Lung (tissue), 11 donors: ENCODE measurements at regions not wholly inside any gene's neighbourhood (a gene's known extent, or its start where the extent isn't known, plus 50 kb on each side); places are given as distances from the start of the nearest gene placed in this dataset.
"Not testable (repeated sequence)": the region's sequence is repeated elsewhere in the genome, so short reads cannot be mapped to it uniquely, and the experiment has no call there.

Source experiments
- ATAC-seq: fragments of 200-7000 bp; cut with Tn5 transposase; one replicate; pipeline ENCODE4 v1.9.1; 2020; ENCODE audit warnings: moderate number of reproducible peaks; ENCODE audit not compliant: insufficient read depth, low FRiP score
- DNase-seq, 3 donors: peaks; one replicate each; pipeline ENCODE4 v3.0.0-alpha.2; 2013 to 2017
- H3K27ac ChIP-seq, 2 donors: one replicate each; pipeline ENCODE4 v1.5.1; 2013; ENCODE audit warnings: mild to moderate bottlenecking in 2 of 2, moderate library complexity in 2 of 2, control low read depth in 1 of 2, inconsistent platforms in 1 of 2, low read depth in 1 of 2, low read length in 1 of 2
- H3K27me3 ChIP-seq, 3 donors: one replicate each; pipeline ENCODE4 v1.5.1; 2013; ENCODE audit warnings: low read length in 2 of 3; ENCODE audit not compliant: control insufficient read depth in 3 of 3, insufficient read depth in 3 of 3
- H3K36me3 ChIP-seq, 4 donors: one replicate each; pipeline ENCODE4 v1.5.1; 2013; ENCODE audit warnings: low read length in 4 of 4, mild to moderate bottlenecking in 1 of 4, moderate library complexity in 1 of 4; ENCODE audit not compliant: control insufficient read depth in 4 of 4, insufficient read depth in 4 of 4
- H3K4me1 ChIP-seq, 5 donors: one replicate each; pipeline ENCODE4 v1.5.1; 2013; ENCODE audit warnings: low read length in 5 of 5, mild to moderate bottlenecking in 2 of 5, moderate library complexity in 1 of 5; ENCODE audit not compliant: control insufficient read depth in 5 of 5, insufficient read depth in 5 of 5
- H3K4me3 ChIP-seq: one replicate; pipeline ENCODE4 v1.5.1; 2013; ENCODE audit warnings: mild to moderate bottlenecking, control low read depth, moderate library complexity
- H3K9ac ChIP-seq, 2 donors: one replicate each; pipeline ENCODE4 v1.5.1; 2013; ENCODE audit warnings: low read length in 2 of 2, control low read depth in 1 of 2; ENCODE audit not compliant: insufficient read depth in 1 of 2
- H3K9me3 ChIP-seq, 4 donors: one replicate each; pipeline ENCODE4 v1.5.1; 2013; ENCODE audit warnings: low read length in 3 of 4, mild to moderate bottlenecking in 1 of 4, moderate library complexity in 1 of 4; ENCODE audit not compliant: control insufficient read depth in 4 of 4, insufficient read depth in 3 of 4
- CTCF ChIP-seq: IDR thresholded peaks from 2 replicates; pipeline ENCODE4 v1.5.1; 2012; ENCODE audit warnings: mild to moderate bottlenecking; ENCODE audit errors: control extremely low read depth, extremely low read depth
- WGBS, 2 donors: extraction: QIAGEN DNeasy Blood & Tissue Kit; methylation state at CpG; one replicate each; pipeline ENCODE4 v1.1.7; 2013; 5-methylcytosine and 5-hydroxymethylcytosine counted together
- donor health status: control.
- donor health status: control.
- donor health status: Bipolar disorder and iron deficiency.
- donor health status: healthy.
- donor health status: DM: yes; HTN: yes; CAD: no.

- H3K4me3 ChIP-seq, H3K9me3 ChIP-seq, H3K4me1 ChIP-seq, ATAC-seq, DNase-seq, H3K36me3 ChIP-seq, H3K27ac ChIP-seq, H3K27me3 ChIP-seq, H3K9ac ChIP-seq: not testable (repeated sequence)
- WGBS, 2 donors, result 96 to 100% methylated on average over 10 to 17 of the region's 21 CpGs
These were observed 84.5 kb downstream of the IDS start for GRCh38 chrX:149420566-149420965.

GRCh38 chrX:149398027-149398426 is 107.1 kb downstream of the IDS start:
- ATAC-seq (no peak), DNase-seq (no peak)
- no peak for TF ChIP-seq CTCF
- H3K27ac ChIP-seq, result no peak overlapping the region
- no peaks in the 10 kb centered on the region for H3K9me3 ChIP-seq
- no peaks in the 10 kb centered on the region for H3K36me3 ChIP-seq
- WGBS, 2 donors, result 53 to 56% methylated on average over 2 of the region's 2 CpGs
- no peaks in the 10 kb centered on the region for H3K27me3 ChIP-seq
- H3K4me1 ChIP-seq, result no peaks in the 10 kb centered on the region
- no peak overlapping the region for H3K9ac ChIP-seq
- no peak overlapping the region for H3K4me3 ChIP-seq

- TF ChIP-seq CTCF, result no peak
- Histone ChIP-seq H3K27me3 (no peaks in the 10 kb centered on the region), H3K9me3 (no peaks in the 10 kb centered on the region), H3K27ac (no peak overlapping the region), H3K4me1 (no peaks in the 10 kb centered on the region), H3K9ac (no peak overlapping the region), H3K4me3 (no peak overlapping the region), H3K36me3 (no peaks in the 10 kb centered on the region)
- ATAC-seq, result no peak
- peak in 2 of 3 donors; percentile 57 to 69 for DNase-seq
These were observed 112.2 kb downstream of the IDS start for GRCh38 chrX:149392921-149393320.

GRCh38 chrX:149383852-149384251 is 121.3 kb downstream of the IDS start:
- no peak overlapping the region for H3K9ac ChIP-seq
- DNase-seq (no peak), ATAC-seq (no peak)
- no peak overlapping the region for H3K27ac ChIP-seq
- no peak overlapping the region for H3K4me3 ChIP-seq
- H3K9me3 ChIP-seq, result no peaks in the 10 kb centered on the region
- H3K27me3 ChIP-seq, result no peaks in the 10 kb centered on the region
- H3K36me3 ChIP-seq, result no peaks in the 10 kb centered on the region
- TF ChIP-seq CTCF, result no peak
- no peaks in the 10 kb centered on the region for H3K4me1 ChIP-seq
